Body of pancreas (tissue), 4 donors: ENCODE measurements at regions not wholly inside any gene's neighbourhood (a gene's known extent, or its start where the extent isn't known, plus 50 kb on each side); places are given as distances from the start of the nearest gene placed in this dataset.

Experiments
- CTCF ChIP-seq, 7 experiments: fragments of 450-650 bp in 4 of 7; fragments of 200-600 bp in 3 of 7; sonication (generic) in 3 of 7; IDR thresholded peaks; one replicate each; pipeline ENCODE4 v1.5.1; 2016 to 2019; ENCODE audit warnings: antibody characterized with exemption in 7 of 7
- POLR2A ChIP-seq, 3 donors: fragments of 450-650 bp; IDR thresholded peaks; one replicate each; pipeline ENCODE4 v1.6.1; 2016; ENCODE audit warnings: antibody characterized with exemption in 3 of 3, mild to moderate bottlenecking in 2 of 3

GRCh38 chr11:80955588-80955987 is 1514.8 kb upstream of the TENM4 start:
- TF ChIP-seq CTCF (IDR thresholded peaks at IDR 0.05) (no peak), POLR2A (IDR thresholded peaks at IDR 0.05) (no peak)
